ENCODE measurements at regions not wholly inside any gene's neighbourhood (a gene's known extent, or its start where the extent isn't known, plus 50 kb on each side); places are given as distances from the start of the nearest gene placed in this dataset.

- no peak for TF ChIP-seq CTCF (IDR thresholded peaks at IDR 0.05; ENCODE audit: low read depth, low read length)
- no peak overlapping the region for H3K27ac ChIP-seq (ENCODE audit: low read depth, low read length)
- H3K9me3 ChIP-seq (ENCODE audit: control insufficient read depth, insufficient read depth, low read length): peaks cover 3% of the 10 kb centered on the region; the same call in 1 of the 2 replicates
- no peaks in the 10 kb centered on the region for H3K27me3 ChIP-seq (ENCODE audit: control insufficient read depth, insufficient read depth, low read length)
- POLR2A ChIA-PET: no interaction called here
- DNase-seq (ENCODE audit: low read depth, low spot score): no peak
- H3K4me3 ChIP-seq (ENCODE audit: low read depth, low read length): no peak overlapping the region
- CTCF ChIA-PET: no interaction called here
These were observed 287.2 kb upstream of the GHITM start for GRCh38 chr10:83852146-83852545.

DNA sequence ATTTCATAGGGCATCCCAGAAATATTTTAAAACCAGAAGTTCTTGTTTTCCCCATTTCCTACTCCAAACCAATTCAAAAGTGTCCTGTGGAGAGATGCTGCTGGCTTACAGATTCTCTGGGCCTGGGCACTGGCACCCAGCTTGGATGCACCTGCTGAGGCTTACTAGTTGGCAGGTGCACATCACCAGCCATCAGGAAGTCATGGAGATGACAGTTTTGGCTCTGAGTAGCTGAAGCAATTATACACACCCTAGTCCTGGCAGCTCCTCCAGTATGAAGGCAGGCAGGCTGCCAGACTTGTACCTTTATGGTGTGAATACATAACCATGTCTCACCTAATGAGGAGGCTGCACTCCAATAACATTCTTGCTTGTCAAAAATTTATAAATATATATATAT, 276.6 kb upstream of the GHITM start:
- no peaks in the 10 kb centered on the region for H3K27me3 ChIP-seq (ENCODE audit: control insufficient read depth, insufficient read depth, low read length)
- H3K4me3 ChIP-seq (ENCODE audit: low read depth, low read length): no peak overlapping the region
- ChIA-PET POLR2A (no interaction called here), CTCF (interaction anchor here (1.6 kb wide), 1 partner anchor 10 kb away, joined by 3 read pairs; no protein-coding TSS in a partner anchor)
- TF ChIP-seq CTCF (IDR thresholded peaks at IDR 0.05; ENCODE audit: low read depth, low read length): no peak
- H3K27ac ChIP-seq (ENCODE audit: low read depth, low read length): no peak overlapping the region
- no peak for DNase-seq (ENCODE audit: low read depth, low spot score)
- H3K9me3 ChIP-seq (ENCODE audit: control insufficient read depth, insufficient read depth, low read length): peaks cover 12% of the 10 kb centered on the region; the same call in 1 of the 2 replicates

GRCh38 chr10:83863283-83863966, 275.9 kb upstream of the GHITM start:
- no peak overlapping the region for H3K4me3 ChIP-seq (ENCODE audit: low read depth, low read length)
- no peak for DNase-seq (ENCODE audit: low read depth, low spot score)
- H3K27me3 ChIP-seq (ENCODE audit: control insufficient read depth, insufficient read depth, low read length): no peaks in the 10 kb centered on the region
- H3K27ac ChIP-seq (ENCODE audit: low read depth, low read length): no peak overlapping the region
- ChIA-PET POLR2A (no interaction called here), CTCF (interaction anchor here (1.6 kb wide), 1 partner anchor 9 kb away, joined by 3 read pairs; no protein-coding TSS in a partner anchor)
- peaks cover 12% of the 10 kb centered on the region; the same call in 1 of the 2 replicates for H3K9me3 ChIP-seq (ENCODE audit: control insufficient read depth, insufficient read depth, low read length)
- no peak for TF ChIP-seq CTCF (IDR thresholded peaks at IDR 0.05; ENCODE audit: low read depth, low read length)

DNA sequence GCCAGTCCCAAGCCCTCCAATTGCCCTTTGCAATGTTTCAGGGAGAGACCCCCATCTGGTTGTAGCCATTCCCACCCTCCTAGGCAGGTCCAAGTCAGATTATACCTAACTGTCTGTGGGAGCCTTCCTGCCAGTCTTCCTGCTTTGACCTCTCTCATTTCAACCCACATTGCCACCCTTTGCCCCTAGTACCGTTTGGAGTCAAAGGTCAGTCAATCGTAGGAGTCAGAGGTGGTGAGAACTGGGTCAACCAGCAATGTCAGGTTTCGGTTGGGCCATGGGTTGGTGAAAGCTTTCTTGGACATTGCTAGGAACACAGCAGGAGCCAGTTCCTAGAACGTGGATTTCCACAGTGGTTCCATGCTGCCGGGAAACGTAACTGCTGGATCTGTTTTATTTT, 269.4 kb upstream of the GHITM start:
- no peaks in the 10 kb centered on the region for H3K27me3 ChIP-seq (ENCODE audit: control insufficient read depth, insufficient read depth, low read length)
- ChIA-PET POLR2A (no interaction called here), CTCF (interaction anchor here (1.4 to 2.3 kb wide), 2 partner anchors 37 to 1073 kb away, joined by 3 to 13 read pairs; no protein-coding TSS in a partner anchor)
- H3K27ac ChIP-seq (ENCODE audit: low read depth, low read length): no peak overlapping the region
- H3K4me3 ChIP-seq (ENCODE audit: low read depth, low read length): no peak overlapping the region
- peaks cover 8% of the 10 kb centered on the region; the same call in 1 of the 2 replicates for H3K9me3 ChIP-seq (ENCODE audit: control insufficient read depth, insufficient read depth, low read length)
- no peak for TF ChIP-seq CTCF (IDR thresholded peaks at IDR 0.05; ENCODE audit: low read depth, low read length)
- DNase-seq (ENCODE audit: low read depth, low spot score): no peak
